ENCODE measurements at regions not wholly inside any gene's neighbourhood (a gene's known extent, or its start where the extent isn't known, plus 50 kb on each side); places are given as distances from the start of the nearest gene placed in this dataset.

DNA sequence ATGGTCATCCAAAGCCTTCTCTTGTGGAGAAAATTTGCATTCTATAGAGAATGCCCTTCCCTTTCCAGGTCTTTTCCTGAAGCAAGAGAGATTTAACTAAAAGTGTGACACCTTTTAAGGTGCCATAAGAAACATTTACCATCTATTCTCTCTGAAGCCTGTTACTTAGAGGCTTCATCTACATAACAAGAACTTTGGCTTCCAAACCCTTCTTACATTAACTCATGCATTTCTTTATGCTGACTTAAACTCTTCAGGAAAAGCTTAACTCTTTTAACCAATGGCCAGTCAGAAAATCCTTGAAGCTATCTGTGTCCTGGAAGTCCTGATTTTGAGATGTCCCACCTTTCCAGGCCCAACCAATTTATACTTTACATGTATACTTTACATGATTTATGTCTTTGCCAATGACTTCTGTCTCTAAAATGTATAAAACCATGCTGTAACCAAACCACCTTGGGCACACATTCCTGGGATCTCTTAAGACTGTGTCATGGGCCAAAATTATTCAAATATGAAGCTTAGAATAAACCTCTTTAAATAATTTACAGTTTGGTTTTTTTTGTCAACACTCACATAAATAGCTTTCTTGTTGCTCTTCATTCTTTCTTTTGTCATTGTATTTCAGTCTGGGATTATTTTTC, 472.6 kb upstream of the NECTIN3 start:
- TF ChIP-seq, protein P1, sequence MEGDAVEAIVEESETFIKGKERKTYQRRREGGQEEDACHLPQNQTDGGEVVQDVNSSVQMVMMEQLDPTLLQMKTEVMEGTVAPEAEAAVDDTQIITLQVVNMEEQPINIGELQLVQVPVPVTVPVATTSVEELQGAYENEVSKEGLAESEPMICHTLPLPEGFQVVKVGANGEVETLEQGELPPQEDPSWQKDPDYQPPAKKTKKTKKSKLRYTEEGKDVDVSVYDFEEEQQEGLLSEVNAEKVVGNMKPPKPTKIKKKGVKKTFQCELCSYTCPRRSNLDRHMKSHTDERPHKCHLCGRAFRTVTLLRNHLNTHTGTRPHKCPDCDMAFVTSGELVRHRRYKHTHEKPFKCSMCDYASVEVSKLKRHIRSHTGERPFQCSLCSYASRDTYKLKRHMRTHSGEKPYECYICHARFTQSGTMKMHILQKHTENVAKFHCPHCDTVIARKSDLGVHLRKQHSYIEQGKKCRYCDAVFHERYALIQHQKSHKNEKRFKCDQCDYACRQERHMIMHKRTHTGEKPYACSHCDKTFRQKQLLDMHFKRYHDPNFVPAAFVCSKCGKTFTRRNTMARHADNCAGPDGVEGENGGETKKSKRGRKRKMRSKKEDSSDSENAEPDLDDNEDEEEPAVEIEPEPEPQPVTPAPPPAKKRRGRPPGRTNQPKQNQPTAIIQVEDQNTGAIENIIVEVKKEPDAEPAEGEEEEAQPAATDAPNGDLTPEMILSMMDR (IDR thresholded peaks at IDR 0.05) = no peak
- TF ChIP-seq POLR2A (IDR thresholded peaks at IDR 0.05) = no peak

Measured in prostate gland (tissue), 2 donors.